HFFc6 (cell line): ENCODE measurements at regions not wholly inside any gene's neighbourhood (a gene's known extent, or its start where the extent isn't known, plus 50 kb on each side); places are given as distances from the start of the nearest gene placed in this dataset.

Source experiments
- DNase-seq: peaks from one replicate; pipeline ENCODE4 v3.0.0-alpha.2; 2018
- H3K27ac Mint-ChIP-seq: 2 replicates; pipeline ENCODE4 v1.8.0; 2020; ENCODE audit warnings: mild to moderate bottlenecking, mixed read lengths
- H3K27me3 Mint-ChIP-seq: 2 replicates; pipeline ENCODE4 v1.8.0; 2021; ENCODE audit warnings: mild to moderate bottlenecking, moderate library complexity, mixed read lengths; ENCODE audit not compliant: insufficient read depth
- H3K36me3 Mint-ChIP-seq: 2 replicates; pipeline ENCODE4 v1.8.0; 2021; ENCODE audit warnings: low read depth, mixed read lengths
- H3K4me1 Mint-ChIP-seq: 2 replicates; pipeline ENCODE4 v1.8.0; 2020; ENCODE audit warnings: low read depth, mixed read lengths
- H3K4me3 Mint-ChIP-seq: 2 replicates; pipeline ENCODE4 v1.8.0; 2020; ENCODE audit warnings: mild to moderate bottlenecking, moderate library complexity, mixed read lengths
- H3K9me3 Mint-ChIP-seq: 2 replicates; pipeline ENCODE4 v1.8.0; 2020; ENCODE audit warnings: mild to moderate bottlenecking, mixed read lengths
- CTCF ChIP-seq: fragments of 200-600 bp; sonication (generic); IDR thresholded peaks from 2 replicates; pipeline ENCODE4 v1.5.0; 2021; ENCODE audit warnings: antibody characterized with exemption, mild to moderate bottlenecking

- Mint-ChIP-seq H3K27ac (no peak overlapping the region), H3K36me3 (no peaks in the 10 kb centered on the region), H3K27me3 (peaks cover 15% of the 10 kb centered on the region), H3K4me1 (peaks cover 23% of the 10 kb centered on the region), H3K4me3 (no peak overlapping the region), H3K9me3 (no peaks in the 10 kb centered on the region)
- no peak for DNase-seq
- TF ChIP-seq CTCF = no peak
Measured at GRCh38 chr12:114291389-114292060, 114.4 kb downstream of the TBX5 start.

- no peak for DNase-seq
- TF ChIP-seq CTCF = no peak
- no peak overlapping the region for H3K4me3 Mint-ChIP-seq
- peaks cover 14% of the 10 kb centered on the region for H3K27me3 Mint-ChIP-seq
- no peak overlapping the region for H3K27ac Mint-ChIP-seq
- H3K9me3 Mint-ChIP-seq = no peaks in the 10 kb centered on the region
- H3K36me3 Mint-ChIP-seq = no peaks in the 10 kb centered on the region
- peaks cover 7% of the 10 kb centered on the region for H3K4me1 Mint-ChIP-seq
Measured at GRCh38 chr12:114287821-114288525, 118.0 kb downstream of the TBX5 start.

- Mint-ChIP-seq H3K27ac (no peak overlapping the region), H3K27me3 (peaks cover 14% of the 10 kb centered on the region), H3K36me3 (no peaks in the 10 kb centered on the region), H3K4me1 (no peaks in the 10 kb centered on the region), H3K4me3 (no peak overlapping the region), H3K9me3 (no peaks in the 10 kb centered on the region)
- DNase-seq = no peak
- no peak for TF ChIP-seq CTCF
Measured at GRCh38 chr12:114286145-114286544, 119.8 kb downstream of the TBX5 start.

GRCh38 chr12:114285554-114285953 is 120.4 kb downstream of the TBX5 start:
- H3K27me3 Mint-ChIP-seq = peaks cover 11% of the 10 kb centered on the region
- no peak for TF ChIP-seq CTCF
- no peaks in the 10 kb centered on the region for H3K9me3 Mint-ChIP-seq
- no peak overlapping the region for H3K4me3 Mint-ChIP-seq
- H3K27ac Mint-ChIP-seq = no peak overlapping the region
- no peaks in the 10 kb centered on the region for H3K36me3 Mint-ChIP-seq
- H3K4me1 Mint-ChIP-seq = no peaks in the 10 kb centered on the region
- no peak for DNase-seq

- Mint-ChIP-seq H3K27ac (no peak overlapping the region), H3K27me3 (peaks cover 15% of the 10 kb centered on the region), H3K4me3 (no peak overlapping the region), H3K36me3 (no peaks in the 10 kb centered on the region), H3K4me1 (no peaks in the 10 kb centered on the region), H3K9me3 (no peaks in the 10 kb centered on the region)
- TF ChIP-seq CTCF = no peak
- DNase-seq = no peak
Measured at GRCh38 chr12:114284041-114284440, 121.9 kb downstream of the TBX5 start.
